ENCODE measurements at regions not wholly inside any gene's neighbourhood (a gene's known extent, or its start where the extent isn't known, plus 50 kb on each side); places are given as distances from the start of the nearest gene placed in this dataset.

DNA sequence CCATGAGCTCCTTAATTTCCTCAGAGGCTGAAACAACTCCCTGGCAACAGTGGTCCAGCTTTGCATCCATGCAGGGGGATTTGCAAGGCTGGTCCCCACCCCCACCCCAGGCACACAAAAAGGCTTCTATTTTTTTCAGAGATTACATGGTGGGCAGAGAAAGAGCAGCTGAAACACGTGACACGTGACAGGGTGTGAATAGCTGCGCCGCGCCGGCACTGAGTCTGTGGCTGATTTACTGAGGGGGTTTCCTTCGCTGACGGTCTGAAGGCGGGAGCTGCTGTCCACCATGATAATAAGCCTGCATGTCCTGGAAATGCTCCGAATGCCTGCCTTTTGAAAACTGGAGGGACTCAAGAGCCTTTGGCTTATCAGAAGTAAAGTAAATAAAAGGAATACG lies 50.7 kb upstream of the APCDD1 start:
- Histone ChIP-seq H3K4me1 (peaks cover 10% of the 10 kb centered on the region), H3K9me3 (no peaks in the 10 kb centered on the region), H3K4me3 (ENCODE audit: low read depth, low read length) (no peak overlapping the region), H3K36me3 (ENCODE audit: control insufficient read depth, insufficient read depth, low read length) (no peaks in the 10 kb centered on the region), H3K27me3 (replicated peaks; ENCODE audit: control insufficient read depth, insufficient read depth, low read length) (no peaks in the 10 kb centered on the region; the same call in 1 of the 2 replicates)
- H3K36me3 Mint-ChIP-seq (ENCODE audit: insufficient read depth, unreplicated experiment) = no peaks in the 10 kb centered on the region
- H3K4me3 Mint-ChIP-seq (ENCODE audit: unreplicated experiment) = no peak overlapping the region
- DNase-seq = no peak
- peaks cover 12% of the 10 kb centered on the region for H3K4me1 Mint-ChIP-seq (ENCODE audit: low read depth, unreplicated experiment)
- TF ChIP-seq, protein P1, sequence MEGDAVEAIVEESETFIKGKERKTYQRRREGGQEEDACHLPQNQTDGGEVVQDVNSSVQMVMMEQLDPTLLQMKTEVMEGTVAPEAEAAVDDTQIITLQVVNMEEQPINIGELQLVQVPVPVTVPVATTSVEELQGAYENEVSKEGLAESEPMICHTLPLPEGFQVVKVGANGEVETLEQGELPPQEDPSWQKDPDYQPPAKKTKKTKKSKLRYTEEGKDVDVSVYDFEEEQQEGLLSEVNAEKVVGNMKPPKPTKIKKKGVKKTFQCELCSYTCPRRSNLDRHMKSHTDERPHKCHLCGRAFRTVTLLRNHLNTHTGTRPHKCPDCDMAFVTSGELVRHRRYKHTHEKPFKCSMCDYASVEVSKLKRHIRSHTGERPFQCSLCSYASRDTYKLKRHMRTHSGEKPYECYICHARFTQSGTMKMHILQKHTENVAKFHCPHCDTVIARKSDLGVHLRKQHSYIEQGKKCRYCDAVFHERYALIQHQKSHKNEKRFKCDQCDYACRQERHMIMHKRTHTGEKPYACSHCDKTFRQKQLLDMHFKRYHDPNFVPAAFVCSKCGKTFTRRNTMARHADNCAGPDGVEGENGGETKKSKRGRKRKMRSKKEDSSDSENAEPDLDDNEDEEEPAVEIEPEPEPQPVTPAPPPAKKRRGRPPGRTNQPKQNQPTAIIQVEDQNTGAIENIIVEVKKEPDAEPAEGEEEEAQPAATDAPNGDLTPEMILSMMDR (IDR thresholded peaks at IDR 0.05; ENCODE audit: insufficient read depth in 1 of 2, low read depth in 1 of 2, low read length in 1 of 2, severe bottlenecking in 1 of 2, unreplicated experiment in 1 of 2) = no peak
- intact Hi-C loops (cut with micrococcal nuclease; ENCODE audit: unreplicated experiment) = no loop called here
- ChIA-PET CTCF (interaction anchor here (0.7 kb wide), 1 partner anchor 9 kb away, joined by 3 read pairs; no protein-coding TSS in a partner anchor), POLR2A (no interaction called here)
- BruUV-seq (replicated peaks) = no TSS peak
- H3K27me3 Mint-ChIP-seq (ENCODE audit: insufficient read depth, unreplicated experiment) = no peaks in the 10 kb centered on the region
- H3K9me3 Mint-ChIP-seq (ENCODE audit: unreplicated experiment) = peaks cover 8% of the 10 kb centered on the region
- no peak overlapping the region for H3K27ac Mint-ChIP-seq (ENCODE audit: unreplicated experiment)

DNA sequence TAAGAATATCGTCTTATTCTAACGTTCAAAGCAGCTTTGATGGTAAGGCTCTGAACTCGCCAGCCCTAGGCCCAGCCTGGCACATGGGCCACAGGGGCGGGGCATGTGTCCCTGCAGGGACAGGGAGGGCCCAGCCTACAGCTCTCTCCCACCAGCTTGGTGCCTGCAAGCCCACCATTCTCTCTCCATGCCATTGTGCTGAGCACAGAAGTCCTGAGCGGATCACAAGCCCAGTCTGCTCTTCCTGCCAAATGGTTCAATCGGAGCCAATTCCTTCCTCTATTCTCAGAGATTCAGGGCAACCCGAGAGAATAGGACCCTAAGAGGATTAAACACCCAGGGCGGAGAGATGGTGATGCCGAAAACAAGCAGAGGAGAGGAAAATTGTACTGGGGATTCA lies 50.3 kb upstream of the APCDD1 start:
- no TSS peak for BruUV-seq (replicated peaks)
- H3K27ac Mint-ChIP-seq (ENCODE audit: unreplicated experiment) = no peak overlapping the region
- no peak overlapping the region for H3K4me3 ChIP-seq (ENCODE audit: low read depth, low read length)
- intact Hi-C loops (cut with micrococcal nuclease; ENCODE audit: unreplicated experiment) = no loop called here
- H3K9me3 ChIP-seq = no peaks in the 10 kb centered on the region
- CTCF ChIA-PET = interaction anchor here (0.7 kb wide), 1 partner anchor 10 kb away, joined by 3 read pairs; no protein-coding TSS in a partner anchor
- no peaks in the 10 kb centered on the region; the same call in 1 of the 2 replicates for H3K27me3 ChIP-seq (replicated peaks; ENCODE audit: control insufficient read depth, insufficient read depth, low read length)
- TF ChIP-seq, protein P1 (IDR thresholded peaks at IDR 0.05; ENCODE audit: insufficient read depth in 1 of 2, low read depth in 1 of 2, low read length in 1 of 2, severe bottlenecking in 1 of 2, unreplicated experiment in 1 of 2) = no peak
- POLR2A ChIA-PET = no interaction called here
- no peaks in the 10 kb centered on the region for H3K36me3 Mint-ChIP-seq (ENCODE audit: insufficient read depth, unreplicated experiment)
- H3K4me1 ChIP-seq = peaks cover 13% of the 10 kb centered on the region
- H3K9me3 Mint-ChIP-seq (ENCODE audit: unreplicated experiment) = peaks cover 8% of the 10 kb centered on the region
- H3K4me3 Mint-ChIP-seq (ENCODE audit: unreplicated experiment) = no peak overlapping the region
- H3K27me3 Mint-ChIP-seq (ENCODE audit: insufficient read depth, unreplicated experiment) = no peaks in the 10 kb centered on the region
- DNase-seq = no peak
- no peaks in the 10 kb centered on the region for H3K36me3 ChIP-seq (ENCODE audit: control insufficient read depth, insufficient read depth, low read length)
- peaks cover 12% of the 10 kb centered on the region for H3K4me1 Mint-ChIP-seq (ENCODE audit: low read depth, unreplicated experiment)
